HG02852 (cell line): ENCODE measurements at regions not wholly inside any gene's neighbourhood (a gene's known extent, or its start where the extent isn't known, plus 50 kb on each side); places are given as distances from the start of the nearest gene placed in this dataset.
"Not testable (repeated sequence)": the region's sequence is repeated elsewhere in the genome, so short reads cannot be mapped to it uniquely, and the experiment has no call there.

Experiments
- ATAC-seq: cut with Tn5 transposase; IDR thresholded peaks from one replicate; pipeline ENCODE4 v1.9.1; 2021; ENCODE audit warnings: mild to moderate bottlenecking, moderate library complexity; ENCODE audit not compliant: unreplicated experiment

- not testable (repeated sequence) for ATAC-seq
Observed at GRCh38 chr4:9702019-9702418, 79.4 kb upstream of the DRD5 start.

GRCh38 chr4:9702696-9703095 is 78.7 kb upstream of the DRD5 start:
- not testable (repeated sequence) for ATAC-seq

DNA sequence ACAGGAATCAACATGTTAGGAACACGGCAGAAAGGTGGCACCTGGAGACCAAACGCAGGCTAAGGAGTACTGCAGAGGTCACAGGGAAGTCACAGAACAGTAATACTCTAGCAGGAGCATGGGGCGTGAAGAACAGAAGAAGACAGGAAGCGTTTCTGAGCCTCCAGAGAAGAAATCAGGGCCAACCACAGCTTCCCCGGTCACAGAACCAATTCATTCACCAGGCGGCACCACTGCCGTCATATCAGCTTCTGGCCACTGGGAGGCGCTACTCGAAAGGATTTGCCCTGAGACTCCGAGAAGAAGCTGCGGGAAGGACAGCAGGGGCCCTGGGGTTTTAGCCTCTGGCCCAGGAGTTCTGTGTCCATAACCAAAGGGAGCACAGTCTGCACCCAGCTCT is 78.0 kb upstream of the DRD5 start:
- no peak for ATAC-seq

DNA sequence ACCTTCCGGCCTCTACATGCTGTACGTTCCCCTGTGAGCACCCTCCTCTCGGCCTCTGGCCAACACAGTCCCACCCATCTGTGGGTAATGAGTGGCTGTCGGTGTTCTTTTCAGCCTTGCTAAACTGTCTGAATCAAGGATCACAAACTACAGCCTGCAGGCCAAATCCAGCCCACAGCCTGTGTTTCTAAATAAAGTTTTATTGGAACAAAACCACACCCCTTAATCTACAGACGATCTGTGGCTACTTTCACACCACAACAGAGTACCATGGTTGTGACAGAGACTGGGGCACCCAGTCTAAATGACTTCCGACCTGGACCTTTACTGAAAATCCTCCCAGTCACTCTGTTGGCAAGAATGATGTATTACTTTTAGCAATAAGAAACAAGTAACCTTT is 77.3 kb upstream of the DRD5 start:
- ATAC-seq, result not testable (repeated sequence)

DNA sequence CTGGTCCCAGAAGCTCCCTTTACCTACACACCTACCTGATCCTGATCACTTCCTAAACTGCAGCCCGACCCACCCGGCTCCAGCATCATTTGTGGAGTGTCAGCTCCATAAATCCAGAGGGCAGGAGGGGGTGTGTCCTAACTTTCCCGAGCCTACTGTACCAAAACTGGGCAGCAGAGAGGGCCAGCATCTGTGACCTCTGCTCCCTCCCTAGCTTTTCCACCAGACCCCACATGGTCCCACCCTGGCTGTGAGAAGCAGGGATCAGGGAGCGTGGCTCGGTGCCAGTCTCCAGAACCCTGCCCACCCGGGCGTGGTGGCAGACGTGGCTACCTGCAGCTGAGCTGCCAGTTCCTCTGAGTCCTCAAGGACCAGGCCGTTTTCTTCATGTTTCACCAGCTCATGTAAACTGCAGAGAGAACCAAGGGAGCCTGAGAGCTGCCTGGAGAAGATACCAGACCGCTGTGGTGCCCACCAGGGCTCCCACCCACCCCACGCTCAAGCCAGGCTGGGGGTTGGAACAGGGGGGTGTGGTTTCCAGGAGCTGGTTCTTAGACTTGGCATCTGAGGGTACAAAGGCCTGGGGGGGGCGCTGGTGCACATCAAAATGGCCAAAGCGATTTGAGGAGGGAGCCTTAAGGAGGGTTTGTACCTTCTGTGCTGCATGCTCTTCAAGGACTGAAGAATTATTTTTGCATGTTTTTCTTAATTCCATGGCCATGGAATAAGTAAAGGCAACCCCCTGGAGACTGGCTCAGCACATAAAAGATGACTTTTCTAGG is 76.7 kb upstream of the DRD5 start:
- no peak for ATAC-seq

DNA sequence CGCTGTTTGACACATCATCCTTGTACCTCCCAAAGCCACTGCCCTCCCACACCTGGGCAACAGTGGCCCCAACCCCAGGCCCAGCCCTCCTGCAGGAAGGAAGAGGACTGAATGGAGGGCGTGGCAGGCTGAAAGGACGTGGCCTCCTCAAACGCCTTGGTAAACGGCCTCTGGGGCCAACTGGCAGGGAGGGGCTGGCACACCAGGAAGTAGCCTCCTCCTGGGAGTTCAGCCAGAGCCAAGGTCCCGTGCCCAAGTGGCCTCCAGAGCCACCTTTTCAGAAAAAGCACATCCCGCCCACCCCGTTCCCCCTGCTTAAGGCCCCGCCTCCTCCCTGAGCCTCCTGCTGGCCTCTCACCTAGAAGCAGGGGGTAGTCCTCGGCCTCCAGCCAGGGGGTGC is 74.2 kb upstream of the DRD5 start:
- not testable (repeated sequence) for ATAC-seq

GRCh38 chr4:9707936-9708335 is 73.5 kb upstream of the DRD5 start:
- ATAC-seq, result not testable (repeated sequence)

DNA sequence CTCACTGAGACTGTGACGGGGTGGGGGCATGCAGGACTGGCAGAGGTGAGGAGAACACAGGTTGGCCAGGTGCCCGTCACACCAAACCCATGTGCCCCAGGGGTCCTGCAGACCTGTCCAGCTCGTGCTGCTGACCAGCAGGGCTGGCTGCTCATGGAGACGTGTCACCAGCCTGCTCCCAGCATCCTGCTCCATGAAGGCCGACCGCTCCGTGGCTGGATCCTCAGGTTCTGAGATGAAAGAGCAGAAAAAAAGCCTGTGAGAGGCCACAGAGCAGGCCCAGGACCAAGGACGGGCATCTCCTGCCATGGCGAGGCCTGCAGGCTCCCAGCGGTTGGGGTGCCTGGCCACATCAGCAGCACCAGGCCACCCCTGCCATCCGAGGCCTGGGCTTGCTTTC is 71.7 kb upstream of the DRD5 start:
- ATAC-seq, result no peak

DNA sequence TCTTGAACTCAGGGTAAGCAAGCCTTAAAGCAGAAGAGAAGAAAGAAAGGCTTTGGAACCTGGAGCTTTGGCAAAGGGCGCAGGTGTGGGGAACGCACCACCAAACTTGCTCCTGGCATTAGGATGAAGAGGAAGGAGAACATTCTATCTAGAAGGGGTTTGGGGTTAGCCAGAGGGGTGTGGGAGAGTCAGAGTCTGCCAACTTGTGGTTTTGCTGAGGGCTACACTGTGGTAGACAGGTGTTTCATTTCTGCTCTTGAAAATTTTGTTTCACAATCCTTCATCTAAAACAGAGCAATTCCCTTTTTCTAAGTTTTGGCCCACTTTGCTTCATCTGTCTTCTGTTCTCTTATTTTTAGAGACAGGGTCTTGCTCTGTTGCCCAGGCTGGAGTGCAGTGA is 66.2 kb upstream of the DRD5 start:
- not testable (repeated sequence) for ATAC-seq

- ATAC-seq, result no peak
Observed at GRCh38 chr4:9716093-9716492, 65.3 kb upstream of the DRD5 start.

GRCh38 chr4:9718246-9718939 is 63.0 kb upstream of the DRD5 start:
- ATAC-seq, result not testable (repeated sequence)

DNA sequence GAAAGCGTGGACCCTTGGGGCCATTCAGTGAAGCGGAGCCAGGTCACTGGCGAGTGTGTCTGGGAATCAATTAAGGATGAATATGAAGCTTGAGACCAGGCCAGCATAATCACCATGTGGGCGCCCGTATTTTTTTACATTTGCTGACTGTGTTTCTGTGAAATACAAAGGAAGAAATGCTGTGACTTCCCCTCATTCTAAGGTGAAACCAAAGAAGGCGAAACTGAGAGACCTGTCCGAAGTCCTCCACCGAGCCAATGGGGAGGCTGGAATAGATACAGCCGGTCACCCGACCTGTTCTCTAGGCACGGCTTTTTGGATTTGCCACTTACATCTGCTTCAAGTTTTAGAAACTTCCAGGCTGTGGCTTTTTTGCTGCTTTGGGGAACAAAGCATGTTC is 59.3 kb upstream of the DRD5 start:
- not testable (repeated sequence) for ATAC-seq
